Forelimb muscle (tissue), 1 donor: ENCODE measurements at regions not wholly inside any gene's neighbourhood (a gene's known extent, or its start where the extent isn't known, plus 50 kb on each side); places are given as distances from the start of the nearest gene placed in this dataset.

Source experiments
- DNase-seq: peaks from one replicate; pipeline ENCODE4 v3.0.0-alpha.2; 2013; ENCODE audit warnings: low read depth

- DNase-seq, result no peak
Measured at GRCh38 chr16:56140645-56141044, 50.6 kb upstream of the GNAO1 start.

GRCh38 chr16:56137269-56137668 lies 54.0 kb upstream of the GNAO1 start:
- no peak for DNase-seq

GRCh38 chr16:56136256-56136655 lies 55.0 kb upstream of the GNAO1 start:
- DNase-seq, result no peak

- no peak for DNase-seq
Measured at GRCh38 chr16:56134790-56135189, 56.5 kb upstream of the GNAO1 start.

GRCh38 chr16:56125922-56126321 lies 65.4 kb upstream of the GNAO1 start:
- DNase-seq, result no peak

GRCh38 chr16:56122251-56122650 lies 69.0 kb upstream of the GNAO1 start:
- no peak for DNase-seq

- no peak for DNase-seq
Measured at GRCh38 chr16:56121156-56121500, 70.2 kb upstream of the GNAO1 start.

GRCh38 chr16:56120447-56121155 lies 70.7 kb upstream of the GNAO1 start:
- DNase-seq, result no peak

GRCh38 chr16:56119133-56119532 lies 72.2 kb upstream of the GNAO1 start:
- no peak for DNase-seq

- DNase-seq, result no peak
Measured at GRCh38 chr16:56116577-56116964, 74.7 kb upstream of the GNAO1 start.

GRCh38 chr16:56115817-56116576 lies 75.3 kb upstream of the GNAO1 start:
- no peak for DNase-seq

GRCh38 chr16:56113223-56113622 lies 78.1 kb upstream of the GNAO1 start:
- no peak for DNase-seq

GRCh38 chr16:56111100-56111499 lies 80.2 kb upstream of the GNAO1 start:
- no peak for DNase-seq

- no peak for DNase-seq
Measured at GRCh38 chr16:56109994-56110393, 81.3 kb upstream of the GNAO1 start.

GRCh38 chr16:56109205-56109604 lies 82.1 kb upstream of the GNAO1 start:
- no peak for DNase-seq

- DNase-seq, result no peak
Measured at GRCh38 chr16:56108724-56109123, 82.6 kb upstream of the GNAO1 start.

- DNase-seq, result no peak
Measured at GRCh38 chr16:56108056-56108471, 83.2 kb upstream of the GNAO1 start.

GRCh38 chr16:56106527-56106926 lies 84.8 kb upstream of the GNAO1 start:
- DNase-seq, result no peak

- DNase-seq, result no peak
Measured at GRCh38 chr16:56102906-56103305, 88.4 kb upstream of the GNAO1 start.

- no peak for DNase-seq
Measured at GRCh38 chr16:56102183-56102686, 89.1 kb upstream of the GNAO1 start.

- no peak for DNase-seq
Measured at GRCh38 chr16:56101480-56101879, 89.8 kb upstream of the GNAO1 start.

- no peak for DNase-seq
Measured at GRCh38 chr16:56097306-56097705, 94.0 kb upstream of the GNAO1 start.

GRCh38 chr16:56094231-56094630 lies 97.1 kb upstream of the GNAO1 start:
- DNase-seq, result no peak
